Suprapubic skin (tissue), 4 donors: ENCODE measurements at regions not wholly inside any gene's neighbourhood (a gene's known extent, or its start where the extent isn't known, plus 50 kb on each side); places are given as distances from the start of the nearest gene placed in this dataset.

Source experiments
- DNase-seq, 2 donors: peaks; one replicate each; pipeline ENCODE4 v3.0.0-alpha.2; 2019; ENCODE audit warnings: low spot score in 2 of 2
- H3K27ac ChIP-seq: fragments of 200-600 bp; sonication (generic); one replicate; pipeline ENCODE4 v1.5.1; 2019
- H3K27me3 ChIP-seq: fragments of 200-600 bp; sonication (generic); one replicate; pipeline ENCODE4 v1.5.1; 2019
- H3K36me3 ChIP-seq: fragments of 200-600 bp; sonication (generic); one replicate; pipeline ENCODE4 v1.5.1; 2019
- H3K4me1 ChIP-seq: fragments of 200-600 bp; sonication (generic); one replicate; pipeline ENCODE4 v1.5.1; 2019
- H3K4me3 ChIP-seq: fragments of 200-600 bp; sonication (generic); one replicate; pipeline ENCODE4 v1.5.1; 2019; ENCODE audit warnings: mild to moderate bottlenecking
- H3K9me3 ChIP-seq: fragments of 200-600 bp; sonication (generic); one replicate; pipeline ENCODE4 v1.5.1; 2019
- CTCF ChIP-seq, 2 donors: fragments of 200-600 bp in 1 of 2; fragments of 450-650 bp in 1 of 2; sonication (generic) in 1 of 2; IDR thresholded peaks; one replicate each; pipeline ENCODE4 v1.5.1; 2016 to 2019; ENCODE audit warnings: antibody characterized with exemption in 2 of 2, mild to moderate bottlenecking in 1 of 2, moderate library complexity in 1 of 2
- EP300 ChIP-seq: sonication (generic); formaldehyde crosslinking; IDR thresholded peaks from one replicate; pipeline ENCODE4 v1.6.1; 2017; ENCODE audit warnings: antibody characterized with exemption
- POLR2A ChIP-seq, 2 donors: fragments of 450-650 bp; IDR thresholded peaks; one replicate each; pipeline ENCODE4 v1.6.1; 2017; ENCODE audit warnings: antibody characterized with exemption in 2 of 2, mild to moderate bottlenecking in 2 of 2, moderate library complexity in 2 of 2
- POLR2AphosphoS5 ChIP-seq, 3 donors: sonication (generic); formaldehyde crosslinking; IDR thresholded peaks; one replicate each; pipeline ENCODE4 v1.6.1; 2017; ENCODE audit warnings: antibody characterized with exemption in 3 of 3
- WGBS: methylation state at CpG from one replicate; pipeline ENCODE4 v1.1.5; 2018; 5-methylcytosine and 5-hydroxymethylcytosine counted together

- Histone ChIP-seq H3K27ac (no peak overlapping the region), H3K4me1 (peaks cover 7% of the 10 kb centered on the region), H3K9me3 (no peaks in the 10 kb centered on the region), H3K4me3 (no peak overlapping the region), H3K36me3 (no peaks in the 10 kb centered on the region), H3K27me3 (no peaks in the 10 kb centered on the region)
- no peak for TF ChIP-seq CTCF (IDR thresholded peaks at IDR 0.05)
- TF ChIP-seq POLR2A (IDR thresholded peaks at IDR 0.05) = no peak
- no peak for TF ChIP-seq EP300
- no peak for TF ChIP-seq POLR2AphosphoS5 (IDR thresholded peaks at IDR 0.05)
- no peak for DNase-seq
- WGBS = 59% methylated on average over 4 of the region's 4 CpGs
These were observed 158.0 kb upstream of the RAB6C start for GRCh38 chr2:129821445-129821844.

GRCh38 chr2:129823044-129823443, 156.4 kb upstream of the RAB6C start:
- Histone ChIP-seq H3K4me1 (peaks cover 7% of the 10 kb centered on the region), H3K4me3 (no peak overlapping the region), H3K36me3 (no peaks in the 10 kb centered on the region), H3K27me3 (no peaks in the 10 kb centered on the region), H3K27ac (no peak overlapping the region), H3K9me3 (no peaks in the 10 kb centered on the region)
- WGBS = 75% methylated on average over 10 of the region's 10 CpGs
- no peak for DNase-seq
- no peak for TF ChIP-seq CTCF (IDR thresholded peaks at IDR 0.05)
- no peak for TF ChIP-seq POLR2AphosphoS5 (IDR thresholded peaks at IDR 0.05)
- TF ChIP-seq EP300 = no peak
- no peak for TF ChIP-seq POLR2A (IDR thresholded peaks at IDR 0.05)

GRCh38 chr2:129827311-129828090, 152.0 kb upstream of the RAB6C start:
- TF ChIP-seq EP300 = no peak
- no peak for TF ChIP-seq POLR2A (IDR thresholded peaks at IDR 0.05)
- no peak for TF ChIP-seq CTCF (IDR thresholded peaks at IDR 0.05)
- TF ChIP-seq POLR2AphosphoS5 (IDR thresholded peaks at IDR 0.05) = no peak
- Histone ChIP-seq H3K9me3 (no peaks in the 10 kb centered on the region), H3K36me3 (no peaks in the 10 kb centered on the region), H3K27ac (no peak overlapping the region), H3K27me3 (no peaks in the 10 kb centered on the region), H3K4me1 (no peaks in the 10 kb centered on the region), H3K4me3 (no peak overlapping the region)
- DNase-seq = no peak
- 80% methylated on average over 17 of the region's 27 CpGs for WGBS

GRCh38 chr2:129828792-129829191, 150.7 kb upstream of the RAB6C start:
- H3K36me3 ChIP-seq = no peaks in the 10 kb centered on the region
- H3K4me3 ChIP-seq = no peak overlapping the region
- TF ChIP-seq CTCF (IDR thresholded peaks at IDR 0.05) (no peak), POLR2A (IDR thresholded peaks at IDR 0.05) (no peak), EP300 (no peak), POLR2AphosphoS5 (IDR thresholded peaks at IDR 0.05) (no peak)
- H3K9me3 ChIP-seq = no peaks in the 10 kb centered on the region
- DNase-seq = no peak
- H3K27me3 ChIP-seq = no peaks in the 10 kb centered on the region
- 70% methylated on average over 7 of the region's 7 CpGs for WGBS
- H3K27ac ChIP-seq = no peak overlapping the region
- no peaks in the 10 kb centered on the region for H3K4me1 ChIP-seq

GRCh38 chr2:129829588-129829987, 149.9 kb upstream of the RAB6C start:
- 57% methylated on average over 3 of the region's 3 CpGs for WGBS
- Histone ChIP-seq H3K27ac (no peak overlapping the region), H3K4me1 (no peaks in the 10 kb centered on the region), H3K4me3 (no peak overlapping the region), H3K27me3 (no peaks in the 10 kb centered on the region), H3K9me3 (no peaks in the 10 kb centered on the region), H3K36me3 (no peaks in the 10 kb centered on the region)
- TF ChIP-seq CTCF (IDR thresholded peaks at IDR 0.05) = no peak
- TF ChIP-seq POLR2A (IDR thresholded peaks at IDR 0.05) = no peak
- no peak for TF ChIP-seq EP300
- TF ChIP-seq POLR2AphosphoS5 (IDR thresholded peaks at IDR 0.05) = no peak
- no peak for DNase-seq
